ENCODE measurements at regions not wholly inside any gene's neighbourhood (a gene's known extent, or its start where the extent isn't known, plus 50 kb on each side); places are given as distances from the start of the nearest gene placed in this dataset.
"Not testable (repeated sequence)": the region's sequence is repeated elsewhere in the genome, so short reads cannot be mapped to it uniquely, and the experiment has no call there.

DNA sequence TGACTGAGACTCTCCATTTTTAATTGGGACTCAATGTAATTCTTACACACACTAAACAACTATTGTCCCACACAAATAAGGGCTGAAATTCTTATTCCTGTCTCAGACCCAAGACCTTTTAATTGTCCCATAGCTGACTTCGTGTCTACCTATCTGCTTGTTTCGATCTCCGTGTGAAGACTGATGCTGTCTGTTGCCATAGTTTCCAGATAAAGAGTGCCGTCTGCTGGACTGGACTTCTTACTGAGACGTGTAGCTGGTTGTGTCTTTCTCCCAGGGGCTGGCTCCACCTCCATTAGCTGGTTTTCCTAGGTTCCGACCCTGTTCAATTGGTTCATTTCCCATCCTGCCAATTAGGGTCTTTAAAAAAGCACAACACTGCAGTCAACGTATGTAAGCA is 235.3 kb upstream of the PLXNA2 start:
- H3K27me3 ChIP-seq (replicated peaks; ENCODE audit: insufficient read depth, low read length): no peaks in the 10 kb centered on the region
- H3K36me3 ChIP-seq (replicated peaks; ENCODE audit: insufficient read depth, low read length): no peaks in the 10 kb centered on the region
- no peaks in the 10 kb centered on the region for H3F3A ChIP-seq (ENCODE audit: insufficient read depth, low read length)
- TF ChIP-seq, protein P1, sequence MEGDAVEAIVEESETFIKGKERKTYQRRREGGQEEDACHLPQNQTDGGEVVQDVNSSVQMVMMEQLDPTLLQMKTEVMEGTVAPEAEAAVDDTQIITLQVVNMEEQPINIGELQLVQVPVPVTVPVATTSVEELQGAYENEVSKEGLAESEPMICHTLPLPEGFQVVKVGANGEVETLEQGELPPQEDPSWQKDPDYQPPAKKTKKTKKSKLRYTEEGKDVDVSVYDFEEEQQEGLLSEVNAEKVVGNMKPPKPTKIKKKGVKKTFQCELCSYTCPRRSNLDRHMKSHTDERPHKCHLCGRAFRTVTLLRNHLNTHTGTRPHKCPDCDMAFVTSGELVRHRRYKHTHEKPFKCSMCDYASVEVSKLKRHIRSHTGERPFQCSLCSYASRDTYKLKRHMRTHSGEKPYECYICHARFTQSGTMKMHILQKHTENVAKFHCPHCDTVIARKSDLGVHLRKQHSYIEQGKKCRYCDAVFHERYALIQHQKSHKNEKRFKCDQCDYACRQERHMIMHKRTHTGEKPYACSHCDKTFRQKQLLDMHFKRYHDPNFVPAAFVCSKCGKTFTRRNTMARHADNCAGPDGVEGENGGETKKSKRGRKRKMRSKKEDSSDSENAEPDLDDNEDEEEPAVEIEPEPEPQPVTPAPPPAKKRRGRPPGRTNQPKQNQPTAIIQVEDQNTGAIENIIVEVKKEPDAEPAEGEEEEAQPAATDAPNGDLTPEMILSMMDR (IDR thresholded peaks at IDR 0.05; ENCODE audit: low read length): no peak
- TF ChIP-seq EZH2 (optimal IDR thresholded peaks at IDR 0.05; ENCODE audit: low read depth, low read length): no peak
- no peak for TF ChIP-seq EZH2phosphoT487 (IDR thresholded peaks at IDR 0.05; ENCODE audit: low read length)
- H2AFZ ChIP-seq (ENCODE audit: low read length): no peak overlapping the region
- H3K79me2 ChIP-seq (ENCODE audit: low read length): no peaks in the 10 kb centered on the region
- no peaks in the 10 kb centered on the region for H3K4me1 ChIP-seq (ENCODE audit: low read length)
- H4K20me1 ChIP-seq (ENCODE audit: insufficient read depth, low read length): no peaks in the 10 kb centered on the region
- DNase-seq: no peak
- no peak overlapping the region for H3K9ac ChIP-seq (ENCODE audit: low read length)
- no peak overlapping the region for H3K27ac ChIP-seq (ENCODE audit: low read length)
- no peak overlapping the region for H3K4me2 ChIP-seq (ENCODE audit: low read depth, low read length)
- H3K9me3 ChIP-seq (replicated peaks; ENCODE audit: insufficient read depth, low read length): no peaks in the 10 kb centered on the region
- H3K9me2 ChIP-seq (replicated peaks; ENCODE audit: insufficient read depth, low read length): no peaks in the 10 kb centered on the region
- H3K4me3 ChIP-seq (ENCODE audit: low read length): no peak overlapping the region

DNA sequence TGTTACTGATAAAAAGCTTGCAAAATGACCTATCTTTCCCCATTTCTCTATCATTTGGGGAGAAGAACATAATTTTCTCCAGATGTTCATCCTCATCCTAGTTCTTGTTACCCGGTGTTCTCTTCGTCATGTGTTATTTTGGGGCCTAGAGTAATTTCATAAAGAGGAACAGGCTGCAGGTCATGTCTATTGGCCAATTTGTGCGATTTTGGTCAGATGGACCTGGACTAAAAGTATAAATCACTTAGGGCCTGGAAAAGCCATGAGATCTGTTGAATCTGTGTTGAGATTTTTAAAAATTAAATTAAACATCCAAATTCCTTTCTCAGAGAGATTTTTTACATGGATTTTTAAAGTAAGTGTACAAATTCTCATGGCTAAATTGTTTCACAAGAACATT is 241.3 kb upstream of the PLXNA2 start:
- Histone ChIP-seq H3F3A (ENCODE audit: insufficient read depth, low read length) (no peaks in the 10 kb centered on the region), H3K9me3 (replicated peaks; ENCODE audit: insufficient read depth, low read length) (no peaks in the 10 kb centered on the region), H3K4me3 (ENCODE audit: low read length) (no peak overlapping the region), H3K79me2 (ENCODE audit: low read length) (no peaks in the 10 kb centered on the region), H2AFZ (ENCODE audit: low read length) (no peak overlapping the region), H3K36me3 (replicated peaks; ENCODE audit: insufficient read depth, low read length) (no peaks in the 10 kb centered on the region), H3K27ac (ENCODE audit: low read length) (no peak overlapping the region), H3K4me2 (ENCODE audit: low read depth, low read length) (no peak overlapping the region), H3K9ac (ENCODE audit: low read length) (no peak overlapping the region), H3K27me3 (replicated peaks; ENCODE audit: insufficient read depth, low read length) (no peaks in the 10 kb centered on the region), H3K9me2 (replicated peaks; ENCODE audit: insufficient read depth, low read length) (no peaks in the 10 kb centered on the region), H3K4me1 (ENCODE audit: low read length) (no peaks in the 10 kb centered on the region), H4K20me1 (ENCODE audit: insufficient read depth, low read length) (no peaks in the 10 kb centered on the region)
- no peak for TF ChIP-seq EZH2 (optimal IDR thresholded peaks at IDR 0.05; ENCODE audit: low read depth, low read length)
- TF ChIP-seq, protein P1 (IDR thresholded peaks at IDR 0.05; ENCODE audit: low read length): no peak
- TF ChIP-seq EZH2phosphoT487 (IDR thresholded peaks at IDR 0.05; ENCODE audit: low read length): no peak
- no peak for DNase-seq

DNA sequence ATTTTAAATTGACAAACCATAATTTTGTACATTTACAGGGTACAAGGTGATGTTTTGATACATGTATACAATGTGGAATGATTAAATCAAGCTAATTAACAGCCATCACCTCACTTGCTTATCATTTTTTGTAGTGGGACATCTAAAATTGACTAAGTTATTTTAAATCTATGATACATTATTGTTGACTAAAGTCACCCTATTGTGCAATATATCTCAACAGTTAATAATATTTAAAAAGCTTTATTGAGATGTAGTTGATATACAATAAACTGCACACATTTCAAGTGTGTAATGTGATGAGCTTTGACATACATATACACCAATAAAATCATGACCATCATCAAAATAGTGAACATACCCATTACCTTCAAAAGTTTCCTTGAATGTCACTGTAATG is 242.5 kb upstream of the PLXNA2 start:
- no peaks in the 10 kb centered on the region for H4K20me1 ChIP-seq (ENCODE audit: insufficient read depth, low read length)
- H3K9me2 ChIP-seq (replicated peaks; ENCODE audit: insufficient read depth, low read length): no peaks in the 10 kb centered on the region
- H3K27me3 ChIP-seq (replicated peaks; ENCODE audit: insufficient read depth, low read length): no peaks in the 10 kb centered on the region
- H3K9ac ChIP-seq (ENCODE audit: low read length): no peak overlapping the region
- H3K4me3 ChIP-seq (ENCODE audit: low read length): no peak overlapping the region
- H3K4me2 ChIP-seq (ENCODE audit: low read depth, low read length): no peak overlapping the region
- no peak overlapping the region for H2AFZ ChIP-seq (ENCODE audit: low read length)
- H3K27ac ChIP-seq (ENCODE audit: low read length): no peak overlapping the region
- H3F3A ChIP-seq (ENCODE audit: insufficient read depth, low read length): no peaks in the 10 kb centered on the region
- H3K36me3 ChIP-seq (replicated peaks; ENCODE audit: insufficient read depth, low read length): no peaks in the 10 kb centered on the region
- TF ChIP-seq EZH2phosphoT487 (IDR thresholded peaks at IDR 0.05; ENCODE audit: low read length): no peak
- TF ChIP-seq, protein P1 (IDR thresholded peaks at IDR 0.05; ENCODE audit: low read length): no peak
- TF ChIP-seq EZH2 (optimal IDR thresholded peaks at IDR 0.05; ENCODE audit: low read depth, low read length): no peak
- H3K9me3 ChIP-seq (replicated peaks; ENCODE audit: insufficient read depth, low read length): no peaks in the 10 kb centered on the region
- H3K79me2 ChIP-seq (ENCODE audit: low read length): no peaks in the 10 kb centered on the region
- DNase-seq: no peak
- H3K4me1 ChIP-seq (ENCODE audit: low read length): no peaks in the 10 kb centered on the region

DNA sequence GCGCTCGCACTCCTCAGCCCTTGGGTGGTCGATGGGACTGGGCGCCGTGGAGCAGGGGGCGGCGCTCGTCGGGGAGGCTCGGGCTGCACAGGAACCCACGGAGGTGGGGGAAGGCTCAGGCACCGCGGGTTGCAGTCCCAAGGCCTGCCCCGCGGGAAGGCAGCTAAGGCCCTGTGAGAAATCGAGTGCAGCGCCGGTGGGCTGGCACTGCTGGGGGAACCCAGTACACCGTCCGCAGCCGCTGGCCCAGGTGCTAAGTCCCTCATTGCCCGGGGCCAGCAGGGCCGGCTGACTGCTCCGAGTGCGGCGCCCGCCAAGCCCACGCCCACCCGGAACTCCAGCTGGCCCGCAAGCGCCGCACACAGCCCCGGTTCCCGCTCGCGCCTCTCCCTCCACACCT is 244.2 kb upstream of the PLXNA2 start:
- H3K4me2 ChIP-seq (ENCODE audit: low read depth, low read length); H3K4me1 ChIP-seq (ENCODE audit: low read length); H4K20me1 ChIP-seq (ENCODE audit: insufficient read depth, low read length); H3K27ac ChIP-seq (ENCODE audit: low read length); H3K36me3 ChIP-seq (replicated peaks; ENCODE audit: insufficient read depth, low read length); H3K4me3 ChIP-seq (ENCODE audit: low read length); H3F3A ChIP-seq (ENCODE audit: insufficient read depth, low read length); DNase-seq; H3K9ac ChIP-seq (ENCODE audit: low read length); H3K9me3 ChIP-seq (replicated peaks; ENCODE audit: insufficient read depth, low read length); H3K27me3 ChIP-seq (replicated peaks; ENCODE audit: insufficient read depth, low read length); H3K79me2 ChIP-seq (ENCODE audit: low read length); H2AFZ ChIP-seq (ENCODE audit: low read length); H3K9me2 ChIP-seq (replicated peaks; ENCODE audit: insufficient read depth, low read length): not testable (repeated sequence)

All from MM.1S (cell line).